OCI-LY1 (cell line): ENCODE measurements at regions not wholly inside any gene's neighbourhood (a gene's known extent, or its start where the extent isn't known, plus 50 kb on each side); places are given as distances from the start of the nearest gene placed in this dataset.

Experiments
- EZH2 ChIP-seq: fragments of 200-600 bp; sonication (generic), shearing (Covaris generic); IDR thresholded peaks from 2 replicates; pipeline ENCODE4 v1.8.0; 2017; ENCODE audit warnings: borderline replicate concordance, mixed run types, mild to moderate bottlenecking, antibody characterized with exemption, low read length, moderate library complexity, mixed read lengths
- TF ChIP-seq, protein P1 (sequence below): fragments of 200-600 bp; sonication (generic), shearing (Covaris generic); IDR thresholded peaks from 2 replicates; pipeline ENCODE4 v1.5.1; 2017; ENCODE audit warnings: mild to moderate bottlenecking, antibody characterized with exemption, low read length, moderate library complexity, mixed read lengths

- TF ChIP-seq EZH2 = no peak
- TF ChIP-seq, protein P1, sequence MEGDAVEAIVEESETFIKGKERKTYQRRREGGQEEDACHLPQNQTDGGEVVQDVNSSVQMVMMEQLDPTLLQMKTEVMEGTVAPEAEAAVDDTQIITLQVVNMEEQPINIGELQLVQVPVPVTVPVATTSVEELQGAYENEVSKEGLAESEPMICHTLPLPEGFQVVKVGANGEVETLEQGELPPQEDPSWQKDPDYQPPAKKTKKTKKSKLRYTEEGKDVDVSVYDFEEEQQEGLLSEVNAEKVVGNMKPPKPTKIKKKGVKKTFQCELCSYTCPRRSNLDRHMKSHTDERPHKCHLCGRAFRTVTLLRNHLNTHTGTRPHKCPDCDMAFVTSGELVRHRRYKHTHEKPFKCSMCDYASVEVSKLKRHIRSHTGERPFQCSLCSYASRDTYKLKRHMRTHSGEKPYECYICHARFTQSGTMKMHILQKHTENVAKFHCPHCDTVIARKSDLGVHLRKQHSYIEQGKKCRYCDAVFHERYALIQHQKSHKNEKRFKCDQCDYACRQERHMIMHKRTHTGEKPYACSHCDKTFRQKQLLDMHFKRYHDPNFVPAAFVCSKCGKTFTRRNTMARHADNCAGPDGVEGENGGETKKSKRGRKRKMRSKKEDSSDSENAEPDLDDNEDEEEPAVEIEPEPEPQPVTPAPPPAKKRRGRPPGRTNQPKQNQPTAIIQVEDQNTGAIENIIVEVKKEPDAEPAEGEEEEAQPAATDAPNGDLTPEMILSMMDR = no peak
These were observed 144.5 kb upstream of the SLC24A3 start for GRCh38 chr20:19067986-19068385.
